ENCODE measurements at regions not wholly inside any gene's neighbourhood (a gene's known extent, or its start where the extent isn't known, plus 50 kb on each side); places are given as distances from the start of the nearest gene placed in this dataset.

DNA sequence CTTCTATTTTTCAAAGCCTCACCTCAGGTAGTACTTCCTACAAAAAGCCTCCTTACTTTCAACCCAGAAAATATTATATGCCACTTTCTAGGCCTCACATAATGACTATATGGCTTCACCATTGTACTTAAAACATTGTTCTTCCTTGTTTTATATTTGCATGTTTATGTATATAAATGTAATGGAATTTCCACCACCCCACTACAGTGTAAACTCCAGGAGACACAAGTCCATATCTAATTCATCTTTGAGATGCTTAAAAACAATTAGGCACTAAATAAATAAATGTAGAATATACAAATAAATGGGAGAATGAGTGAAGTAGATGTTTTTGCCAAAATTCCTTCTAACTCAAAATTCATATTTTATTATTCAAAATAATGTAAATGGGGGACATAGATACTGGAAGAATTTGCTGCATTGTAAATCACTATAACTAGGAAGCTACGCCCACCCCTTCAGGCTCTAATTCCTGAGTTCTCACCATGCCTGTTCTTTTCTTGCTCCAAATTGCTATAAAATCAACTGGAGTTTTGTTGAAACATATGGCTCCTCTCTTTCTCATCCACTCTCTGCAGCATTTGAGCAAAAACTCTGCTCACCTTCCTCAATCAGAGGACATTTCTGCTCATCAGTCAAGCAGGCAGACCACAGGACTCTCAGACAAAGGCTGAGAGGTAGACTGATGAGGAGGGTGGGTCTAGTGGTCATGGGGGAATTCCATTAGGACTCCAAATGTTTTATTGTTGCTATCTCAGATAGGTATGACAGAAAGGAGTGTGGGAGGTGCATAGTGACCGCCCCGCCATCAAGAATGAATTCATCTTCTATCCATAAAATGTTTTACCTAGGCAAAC lies 243.0 kb downstream of the HNMT start:
- Histone ChIP-seq H3K4me1 (no peaks in the 10 kb centered on the region), H3K9me3 (no peaks in the 10 kb centered on the region), H3K4me3 (no peak overlapping the region), H3K36me3 (no peaks in the 10 kb centered on the region), H3K27ac (no peak overlapping the region), H3K27me3 (no peaks in the 10 kb centered on the region)
- TF ChIP-seq, protein P1, sequence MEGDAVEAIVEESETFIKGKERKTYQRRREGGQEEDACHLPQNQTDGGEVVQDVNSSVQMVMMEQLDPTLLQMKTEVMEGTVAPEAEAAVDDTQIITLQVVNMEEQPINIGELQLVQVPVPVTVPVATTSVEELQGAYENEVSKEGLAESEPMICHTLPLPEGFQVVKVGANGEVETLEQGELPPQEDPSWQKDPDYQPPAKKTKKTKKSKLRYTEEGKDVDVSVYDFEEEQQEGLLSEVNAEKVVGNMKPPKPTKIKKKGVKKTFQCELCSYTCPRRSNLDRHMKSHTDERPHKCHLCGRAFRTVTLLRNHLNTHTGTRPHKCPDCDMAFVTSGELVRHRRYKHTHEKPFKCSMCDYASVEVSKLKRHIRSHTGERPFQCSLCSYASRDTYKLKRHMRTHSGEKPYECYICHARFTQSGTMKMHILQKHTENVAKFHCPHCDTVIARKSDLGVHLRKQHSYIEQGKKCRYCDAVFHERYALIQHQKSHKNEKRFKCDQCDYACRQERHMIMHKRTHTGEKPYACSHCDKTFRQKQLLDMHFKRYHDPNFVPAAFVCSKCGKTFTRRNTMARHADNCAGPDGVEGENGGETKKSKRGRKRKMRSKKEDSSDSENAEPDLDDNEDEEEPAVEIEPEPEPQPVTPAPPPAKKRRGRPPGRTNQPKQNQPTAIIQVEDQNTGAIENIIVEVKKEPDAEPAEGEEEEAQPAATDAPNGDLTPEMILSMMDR (IDR thresholded peaks at IDR 0.05), result no peak
- no peak for DNase-seq (ENCODE audit: low spot score)

DNA sequence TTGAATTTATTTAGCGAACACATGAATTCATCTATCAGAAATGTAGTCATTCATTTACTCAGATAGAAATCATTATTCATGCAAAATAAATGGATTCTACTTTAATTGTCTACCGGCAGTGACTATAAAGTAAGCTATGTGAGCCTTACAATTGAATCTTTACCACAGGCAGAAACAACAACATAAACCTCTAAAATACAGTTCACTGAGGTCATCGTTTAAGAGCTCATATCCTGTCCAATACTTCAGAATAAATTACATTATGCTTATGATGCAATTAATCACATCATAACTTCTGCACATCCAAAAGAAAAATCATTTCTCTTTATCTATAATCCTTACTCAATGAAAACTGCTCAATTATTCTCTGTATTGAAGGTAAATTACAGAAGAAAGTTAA lies 244.7 kb downstream of the HNMT start:
- H3K36me3 ChIP-seq, result no peaks in the 10 kb centered on the region
- no peaks in the 10 kb centered on the region for H3K27me3 ChIP-seq
- no peak for DNase-seq (ENCODE audit: low spot score)
- no peak overlapping the region for H3K27ac ChIP-seq
- TF ChIP-seq, protein P1 (IDR thresholded peaks at IDR 0.05), result no peak
- H3K4me3 ChIP-seq, result no peak overlapping the region
- no peaks in the 10 kb centered on the region for H3K4me1 ChIP-seq
- no peaks in the 10 kb centered on the region for H3K9me3 ChIP-seq

DNA sequence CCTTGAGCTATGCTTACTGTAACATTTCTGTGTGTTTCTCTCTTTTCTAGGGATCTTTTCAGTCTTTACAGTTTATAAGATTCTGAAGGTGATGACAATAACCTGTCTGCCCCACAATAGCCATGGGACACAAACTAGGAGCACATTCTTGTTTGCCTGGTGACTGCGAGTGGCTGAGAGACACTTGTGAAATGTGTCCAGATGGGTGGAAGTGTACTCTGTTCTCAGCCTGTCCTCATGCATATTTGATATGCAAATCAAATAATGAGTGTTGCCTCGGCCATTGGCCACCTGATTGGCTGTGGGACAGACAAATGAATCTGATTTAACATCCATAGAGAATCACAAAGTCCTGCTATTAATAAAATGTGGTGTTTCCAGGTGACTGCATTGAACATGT lies 246.2 kb downstream of the HNMT start:
- DNase-seq (ENCODE audit: low spot score), result no peak
- H3K4me1 ChIP-seq, result no peaks in the 10 kb centered on the region
- TF ChIP-seq, protein P1 (IDR thresholded peaks at IDR 0.05), result no peak
- H3K9me3 ChIP-seq, result no peaks in the 10 kb centered on the region
- H3K27ac ChIP-seq, result no peak overlapping the region
- no peak overlapping the region for H3K4me3 ChIP-seq
- no peaks in the 10 kb centered on the region for H3K27me3 ChIP-seq
- H3K36me3 ChIP-seq, result no peaks in the 10 kb centered on the region

DNA sequence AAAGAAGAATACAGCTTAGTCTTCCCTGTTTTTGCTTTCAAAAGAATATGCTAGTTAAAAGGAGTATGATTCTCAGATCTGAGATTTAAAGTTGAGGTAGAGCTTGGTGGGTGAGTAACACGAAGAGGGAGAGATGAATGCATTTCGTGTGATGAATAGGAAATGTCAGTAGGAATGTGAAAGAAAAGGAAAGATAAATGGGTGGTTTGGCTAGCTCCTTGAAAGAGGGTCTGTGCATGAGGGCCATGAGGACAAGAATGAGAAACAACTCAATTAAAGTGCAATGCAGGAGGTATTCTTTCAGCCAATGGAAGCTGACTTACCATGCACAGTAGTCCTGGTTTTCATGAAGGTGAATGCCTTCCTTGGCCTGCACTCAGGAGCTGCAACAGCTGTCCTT lies 248.2 kb downstream of the HNMT start:
- no peaks in the 10 kb centered on the region for H3K4me1 ChIP-seq
- TF ChIP-seq, protein P1 (IDR thresholded peaks at IDR 0.05), result no peak
- H3K36me3 ChIP-seq, result no peaks in the 10 kb centered on the region
- H3K4me3 ChIP-seq, result no peak overlapping the region
- no peaks in the 10 kb centered on the region for H3K9me3 ChIP-seq
- no peaks in the 10 kb centered on the region for H3K27me3 ChIP-seq
- no peak overlapping the region for H3K27ac ChIP-seq
- no peak for DNase-seq (ENCODE audit: low spot score)

DNA sequence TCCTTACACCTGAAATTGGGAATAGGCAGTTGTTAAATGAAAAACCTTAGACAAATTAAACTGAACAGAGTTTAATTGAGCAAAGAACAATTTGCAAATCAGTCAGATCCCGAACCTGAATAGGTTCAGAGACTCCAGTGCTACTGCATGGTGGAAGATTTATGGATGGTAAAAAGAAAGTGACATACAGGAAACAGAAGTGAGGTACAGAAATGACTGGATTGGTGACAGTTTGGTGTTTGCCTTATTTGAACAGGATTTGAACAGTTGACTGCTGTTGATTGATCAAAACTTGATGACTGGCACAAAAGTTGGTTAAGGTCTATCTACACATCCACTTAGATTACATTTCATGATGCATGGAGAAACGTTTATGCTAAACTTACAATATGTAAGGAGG lies 248.8 kb downstream of the HNMT start:
- no peak for DNase-seq (ENCODE audit: low spot score)
- Histone ChIP-seq H3K36me3 (no peaks in the 10 kb centered on the region), H3K4me1 (peaks cover 0 to 2% of the 10 kb centered on the region in 2 donors), H3K27me3 (no peaks in the 10 kb centered on the region), H3K27ac (no peak overlapping the region), H3K9me3 (no peaks in the 10 kb centered on the region), H3K4me3 (no peak overlapping the region)
- TF ChIP-seq, protein P1 (IDR thresholded peaks at IDR 0.05), result no peak

GRCh38 chr2:138213624-138214023 lies 249.4 kb downstream of the HNMT start:
- TF ChIP-seq, protein P1 (IDR thresholded peaks at IDR 0.05), result no peak
- H3K4me3 ChIP-seq, result no peak overlapping the region
- H3K27ac ChIP-seq, result no peak overlapping the region
- H3K36me3 ChIP-seq, result no peaks in the 10 kb centered on the region
- H3K27me3 ChIP-seq, result no peaks in the 10 kb centered on the region
- H3K9me3 ChIP-seq, result no peaks in the 10 kb centered on the region
- peaks cover 0 to 7% of the 10 kb centered on the region in 2 donors for H3K4me1 ChIP-seq
- DNase-seq (ENCODE audit: low spot score), result no peak
